GM13977 (cell line): ENCODE measurements at regions not wholly inside any gene's neighbourhood (a gene's known extent, or its start where the extent isn't known, plus 50 kb on each side); places are given as distances from the start of the nearest gene placed in this dataset.

Experiments used
- DNase-seq: peaks from one replicate; pipeline ENCODE4 v3.0.0; 2012; ENCODE audit warnings: low spot score
- CTCF ChIP-seq: IDR thresholded peaks from 2 replicates; pipeline ENCODE4 v1.5.1; 2012; ENCODE audit warnings: mild to moderate bottlenecking, control low read depth; ENCODE audit not compliant: insufficient read depth; ENCODE audit errors: extremely low read depth, missing control alignments
- in situ Hi-C: fragments of 300-500 bp; cut with MboI; formaldehyde crosslinking; loops from one replicate; pipeline ENCODE4 v1.12.0; 2022; ENCODE audit warnings: low sequenced_read_pairs, low pct_unique_long_range_greater_than_20kb, mixed read lengths, inconsistent platforms; ENCODE audit not compliant: unreplicated experiment

- DNase-seq = no peak
- TF ChIP-seq CTCF = no peak
- in situ Hi-C loops = no loop called here
These were observed 161.2 kb downstream of the GLUD2 start for GRCh38 chrX:121208563-121208962.

DNA sequence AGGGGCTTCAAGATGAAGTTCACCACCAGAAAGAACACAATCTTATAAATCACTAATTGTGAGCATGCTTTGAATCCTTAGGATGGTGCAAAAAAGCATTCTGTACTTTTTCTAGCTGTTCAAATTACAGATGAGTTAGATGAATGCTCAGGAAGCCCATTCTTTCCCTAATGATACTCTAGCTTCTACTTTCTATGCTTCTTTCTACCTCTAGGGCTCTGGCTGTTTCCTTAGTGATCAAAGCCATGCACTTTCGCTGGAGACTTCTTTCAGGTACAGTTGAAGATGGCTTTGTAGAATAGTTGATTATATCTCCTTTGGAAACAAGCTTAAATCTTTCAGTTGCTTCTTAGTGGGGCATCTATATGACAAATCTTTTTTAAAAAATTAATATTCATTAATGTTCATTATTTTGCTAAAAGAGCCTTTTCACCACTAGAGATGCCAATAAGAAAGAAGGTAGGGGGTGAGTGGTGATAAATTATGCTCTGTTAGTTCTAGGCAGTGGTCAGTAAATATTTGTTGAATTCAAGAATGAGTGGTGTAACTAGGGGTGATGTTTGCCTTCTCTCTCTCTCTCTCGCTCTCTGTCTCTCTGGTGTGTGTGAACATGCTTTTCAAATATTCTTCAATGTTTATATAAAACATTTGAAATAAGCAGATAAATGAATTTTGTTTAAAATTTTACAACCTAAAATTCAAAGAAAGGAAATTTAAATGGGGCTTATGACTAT lies 169.4 kb downstream of the GLUD2 start:
- no peak for TF ChIP-seq CTCF
- DNase-seq = no peak
- in situ Hi-C loops = no loop called here

GRCh38 chrX:121221322-121221977 lies 174.0 kb downstream of the GLUD2 start:
- DNase-seq = no peak
- in situ Hi-C loops = no loop called here
- TF ChIP-seq CTCF = no peak

DNA sequence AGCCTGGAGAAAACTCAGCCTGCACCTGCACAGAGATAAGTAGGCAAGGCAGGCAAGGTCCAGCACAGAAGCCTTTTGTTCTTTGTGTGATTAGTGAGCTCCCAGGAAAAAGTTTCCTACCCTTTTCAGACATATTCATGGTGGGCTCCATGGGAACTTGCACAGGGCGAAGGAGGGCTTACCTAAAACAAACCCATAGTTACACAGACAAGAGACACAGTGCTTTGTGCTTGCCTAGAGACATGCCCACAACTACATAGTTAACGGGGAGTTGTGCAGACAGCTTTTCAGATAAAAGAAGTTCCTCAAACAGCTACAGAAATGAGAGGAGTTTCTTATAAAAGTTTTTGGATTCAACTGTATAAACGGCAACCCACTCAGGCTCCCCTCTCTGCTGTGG lies 180.5 kb downstream of the GLUD2 start:
- in situ Hi-C loops = no loop called here
- no peak for DNase-seq
- no peak for TF ChIP-seq CTCF

GRCh38 chrX:121231566-121232358 lies 184.4 kb downstream of the GLUD2 start:
- in situ Hi-C loops = no loop called here
- no peak for TF ChIP-seq CTCF
- DNase-seq = no peak

DNA sequence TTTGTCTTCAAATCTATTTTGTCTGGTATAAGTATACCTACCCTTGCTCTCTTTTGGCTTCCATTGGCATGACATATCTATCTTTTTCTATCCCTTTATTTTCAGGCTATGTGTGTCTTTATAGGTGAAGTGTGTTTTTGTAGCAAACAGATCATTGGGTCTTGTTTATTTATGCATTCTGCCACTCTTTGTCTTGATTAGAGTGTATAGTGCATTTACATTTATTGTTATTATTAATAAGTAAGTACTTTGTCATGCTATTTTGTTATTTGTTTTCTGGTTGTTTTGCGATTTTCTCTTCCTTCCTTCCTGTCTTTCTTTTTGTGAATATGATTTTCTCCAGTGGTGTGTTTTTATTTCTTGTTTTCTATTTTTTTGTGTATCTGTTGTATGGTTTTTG lies 188.6 kb downstream of the GLUD2 start:
- no peak for DNase-seq
- TF ChIP-seq CTCF = no peak
- in situ Hi-C loops = no loop called here
